ENCODE measurements at regions not wholly inside any gene's neighbourhood (a gene's known extent, or its start where the extent isn't known, plus 50 kb on each side); places are given as distances from the start of the nearest gene placed in this dataset.

DNA sequence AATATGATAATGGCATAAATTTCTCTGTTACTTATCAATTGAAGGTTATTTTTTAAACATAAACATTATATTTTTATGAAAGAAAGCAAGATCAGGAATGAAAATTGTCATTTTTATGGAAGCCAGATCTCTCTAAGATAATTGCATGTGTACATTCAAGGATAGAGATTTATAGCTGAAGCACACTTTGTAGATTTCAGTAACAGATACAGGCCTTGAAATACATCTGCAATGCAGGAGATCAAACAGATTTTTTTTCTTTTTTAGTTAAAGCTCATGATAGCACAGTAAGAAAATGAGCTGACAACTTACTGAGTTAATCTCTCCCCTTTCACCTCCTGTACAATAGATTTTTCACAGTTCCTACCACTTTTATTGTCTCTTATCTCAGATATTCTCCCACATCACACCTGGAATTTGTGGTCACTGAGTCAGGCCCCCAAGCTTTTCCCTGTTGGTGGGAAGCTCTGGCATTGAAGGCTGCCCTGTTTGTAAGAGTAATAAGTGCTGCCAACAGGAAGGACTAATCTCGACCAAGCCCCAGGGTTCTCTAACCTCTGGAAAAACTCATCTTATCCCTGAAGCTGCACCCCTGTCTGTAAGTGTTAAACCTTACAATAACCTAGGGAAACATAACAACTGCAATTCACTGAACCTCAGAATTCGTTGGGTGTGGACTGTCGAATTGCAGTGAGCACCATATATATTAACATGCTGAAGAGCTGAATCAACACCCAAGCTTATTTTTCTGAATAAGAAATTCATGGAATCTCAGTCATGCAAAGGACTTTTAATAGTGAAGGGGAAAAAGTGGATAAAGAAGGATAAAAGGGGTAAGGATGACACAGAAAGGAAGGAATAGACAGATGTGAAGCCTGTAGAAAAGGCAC, 599.0 kb downstream of the LMO4 start:
- TF ChIP-seq YY1 (IDR thresholded peaks at IDR 0.05): no peak
- TF ChIP-seq, protein P1, sequence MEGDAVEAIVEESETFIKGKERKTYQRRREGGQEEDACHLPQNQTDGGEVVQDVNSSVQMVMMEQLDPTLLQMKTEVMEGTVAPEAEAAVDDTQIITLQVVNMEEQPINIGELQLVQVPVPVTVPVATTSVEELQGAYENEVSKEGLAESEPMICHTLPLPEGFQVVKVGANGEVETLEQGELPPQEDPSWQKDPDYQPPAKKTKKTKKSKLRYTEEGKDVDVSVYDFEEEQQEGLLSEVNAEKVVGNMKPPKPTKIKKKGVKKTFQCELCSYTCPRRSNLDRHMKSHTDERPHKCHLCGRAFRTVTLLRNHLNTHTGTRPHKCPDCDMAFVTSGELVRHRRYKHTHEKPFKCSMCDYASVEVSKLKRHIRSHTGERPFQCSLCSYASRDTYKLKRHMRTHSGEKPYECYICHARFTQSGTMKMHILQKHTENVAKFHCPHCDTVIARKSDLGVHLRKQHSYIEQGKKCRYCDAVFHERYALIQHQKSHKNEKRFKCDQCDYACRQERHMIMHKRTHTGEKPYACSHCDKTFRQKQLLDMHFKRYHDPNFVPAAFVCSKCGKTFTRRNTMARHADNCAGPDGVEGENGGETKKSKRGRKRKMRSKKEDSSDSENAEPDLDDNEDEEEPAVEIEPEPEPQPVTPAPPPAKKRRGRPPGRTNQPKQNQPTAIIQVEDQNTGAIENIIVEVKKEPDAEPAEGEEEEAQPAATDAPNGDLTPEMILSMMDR (IDR thresholded peaks at IDR 0.05; ENCODE audit: low read depth, low read length, missing input control): no peak
- TF ChIP-seq, protein P2, sequence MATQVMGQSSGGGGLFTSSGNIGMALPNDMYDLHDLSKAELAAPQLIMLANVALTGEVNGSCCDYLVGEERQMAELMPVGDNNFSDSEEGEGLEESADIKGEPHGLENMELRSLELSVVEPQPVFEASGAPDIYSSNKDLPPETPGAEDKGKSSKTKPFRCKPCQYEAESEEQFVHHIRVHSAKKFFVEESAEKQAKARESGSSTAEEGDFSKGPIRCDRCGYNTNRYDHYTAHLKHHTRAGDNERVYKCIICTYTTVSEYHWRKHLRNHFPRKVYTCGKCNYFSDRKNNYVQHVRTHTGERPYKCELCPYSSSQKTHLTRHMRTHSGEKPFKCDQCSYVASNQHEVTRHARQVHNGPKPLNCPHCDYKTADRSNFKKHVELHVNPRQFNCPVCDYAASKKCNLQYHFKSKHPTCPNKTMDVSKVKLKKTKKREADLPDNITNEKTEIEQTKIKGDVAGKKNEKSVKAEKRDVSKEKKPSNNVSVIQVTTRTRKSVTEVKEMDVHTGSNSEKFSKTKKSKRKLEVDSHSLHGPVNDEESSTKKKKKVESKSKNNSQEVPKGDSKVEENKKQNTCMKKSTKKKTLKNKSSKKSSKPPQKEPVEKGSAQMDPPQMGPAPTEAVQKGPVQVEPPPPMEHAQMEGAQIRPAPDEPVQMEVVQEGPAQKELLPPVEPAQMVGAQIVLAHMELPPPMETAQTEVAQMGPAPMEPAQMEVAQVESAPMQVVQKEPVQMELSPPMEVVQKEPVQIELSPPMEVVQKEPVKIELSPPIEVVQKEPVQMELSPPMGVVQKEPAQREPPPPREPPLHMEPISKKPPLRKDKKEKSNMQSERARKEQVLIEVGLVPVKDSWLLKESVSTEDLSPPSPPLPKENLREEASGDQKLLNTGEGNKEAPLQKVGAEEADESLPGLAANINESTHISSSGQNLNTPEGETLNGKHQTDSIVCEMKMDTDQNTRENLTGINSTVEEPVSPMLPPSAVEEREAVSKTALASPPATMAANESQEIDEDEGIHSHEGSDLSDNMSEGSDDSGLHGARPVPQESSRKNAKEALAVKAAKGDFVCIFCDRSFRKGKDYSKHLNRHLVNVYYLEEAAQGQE (IDR thresholded peaks at IDR 0.05): no peak
- TF ChIP-seq RAD21 (IDR thresholded peaks at IDR 0.05): no peak
- no peak for TF ChIP-seq GABPA (IDR thresholded peaks at IDR 0.05 in 1 of 2, conservative IDR thresholded peaks at IDR 0.05 in 1 of 2)
- TF ChIP-seq, protein P3, sequence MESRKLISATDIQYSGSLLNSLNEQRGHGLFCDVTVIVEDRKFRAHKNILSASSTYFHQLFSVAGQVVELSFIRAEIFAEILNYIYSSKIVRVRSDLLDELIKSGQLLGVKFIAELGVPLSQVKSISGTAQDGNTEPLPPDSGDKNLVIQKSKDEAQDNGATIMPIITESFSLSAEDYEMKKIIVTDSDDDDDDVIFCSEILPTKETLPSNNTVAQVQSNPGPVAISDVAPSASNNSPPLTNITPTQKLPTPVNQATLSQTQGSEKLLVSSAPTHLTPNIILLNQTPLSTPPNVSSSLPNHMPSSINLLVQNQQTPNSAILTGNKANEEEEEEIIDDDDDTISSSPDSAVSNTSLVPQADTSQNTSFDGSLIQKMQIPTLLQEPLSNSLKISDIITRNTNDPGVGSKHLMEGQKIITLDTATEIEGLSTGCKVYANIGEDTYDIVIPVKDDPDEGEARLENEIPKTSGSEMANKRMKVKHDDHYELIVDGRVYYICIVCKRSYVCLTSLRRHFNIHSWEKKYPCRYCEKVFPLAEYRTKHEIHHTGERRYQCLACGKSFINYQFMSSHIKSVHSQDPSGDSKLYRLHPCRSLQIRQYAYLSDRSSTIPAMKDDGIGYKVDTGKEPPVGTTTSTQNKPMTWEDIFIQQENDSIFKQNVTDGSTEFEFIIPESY (IDR thresholded peaks at IDR 0.05): no peak
- TF ChIP-seq SP1 (IDR thresholded peaks at IDR 0.05): no peak
- TF ChIP-seq FOXA1 (IDR thresholded peaks at IDR 0.05): no peak
- TF ChIP-seq HNF4G (IDR thresholded peaks at IDR 0.05): no peak
- TF ChIP-seq JUND (IDR thresholded peaks at IDR 0.05): no peak
- no peak for TF ChIP-seq EGR1 (IDR thresholded peaks at IDR 0.05; ENCODE audit: low read depth in 2 of 2)
- TF ChIP-seq, protein P4, sequence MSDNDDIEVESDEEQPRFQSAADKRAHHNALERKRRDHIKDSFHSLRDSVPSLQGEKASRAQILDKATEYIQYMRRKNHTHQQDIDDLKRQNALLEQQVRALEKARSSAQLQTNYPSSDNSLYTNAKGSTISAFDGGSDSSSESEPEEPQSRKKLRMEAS (IDR thresholded peaks at IDR 0.05): no peak
